ENCODE measurements at regions not wholly inside any gene's neighbourhood (a gene's known extent, or its start where the extent isn't known, plus 50 kb on each side); places are given as distances from the start of the nearest gene placed in this dataset.

GRCh38 chr2:173696274-173696673 lies 268.9 kb downstream of the SP3 start:
- TF ChIP-seq SMC3 (conservative IDR thresholded peaks at IDR 0.05; ENCODE audit: poor library complexity) (no peak), EZH2 (IDR thresholded peaks at IDR 0.05; ENCODE audit: borderline replicate concordance, insufficient read depth, low read length, poor library complexity, severe bottlenecking) (no peak)

Measured in neural cell (in vitro differentiated cells).